Skeletal muscle tissue (tissue), 3 donors: ENCODE measurements at regions not wholly inside any gene's neighbourhood (a gene's known extent, or its start where the extent isn't known, plus 50 kb on each side); places are given as distances from the start of the nearest gene placed in this dataset.

Source experiments
- H3K27ac ChIP-seq: one replicate; pipeline ENCODE4 v1.7.0; 2013; ENCODE audit warnings: mild to moderate bottlenecking, low read depth, low read length, inconsistent platforms
- H3K27me3 ChIP-seq, 3 donors: one replicate each; pipeline ENCODE4 v1.7.0; 2013; ENCODE audit warnings: low read length in 3 of 3; ENCODE audit not compliant: control insufficient read depth in 3 of 3, insufficient read depth in 3 of 3
- H3K36me3 ChIP-seq, 3 donors: one replicate each; pipeline ENCODE4 v1.7.0; 2013; ENCODE audit warnings: low read length in 3 of 3; ENCODE audit not compliant: control insufficient read depth in 3 of 3, insufficient read depth in 3 of 3
- H3K4me1 ChIP-seq, 3 donors: one replicate each; pipeline ENCODE4 v1.7.0; 2013; ENCODE audit warnings: low read length in 3 of 3, mild to moderate bottlenecking in 3 of 3; ENCODE audit not compliant: control insufficient read depth in 3 of 3, insufficient read depth in 3 of 3
- H3K4me3 ChIP-seq, 3 donors: one replicate each; pipeline ENCODE4 v1.7.0; 2013; ENCODE audit warnings: low read length in 3 of 3
- H3K9ac ChIP-seq, 3 donors: one replicate each; pipeline ENCODE4 v1.7.0; 2013; ENCODE audit warnings: low read length in 3 of 3, mild to moderate bottlenecking in 3 of 3, moderate library complexity in 2 of 3, low read depth in 1 of 3
- H3K9me3 ChIP-seq, 3 donors: one replicate each; pipeline ENCODE4 v1.7.0; 2013; ENCODE audit warnings: low read length in 3 of 3; ENCODE audit not compliant: control insufficient read depth in 3 of 3
- donor health status: Osteomylitis.

DNA sequence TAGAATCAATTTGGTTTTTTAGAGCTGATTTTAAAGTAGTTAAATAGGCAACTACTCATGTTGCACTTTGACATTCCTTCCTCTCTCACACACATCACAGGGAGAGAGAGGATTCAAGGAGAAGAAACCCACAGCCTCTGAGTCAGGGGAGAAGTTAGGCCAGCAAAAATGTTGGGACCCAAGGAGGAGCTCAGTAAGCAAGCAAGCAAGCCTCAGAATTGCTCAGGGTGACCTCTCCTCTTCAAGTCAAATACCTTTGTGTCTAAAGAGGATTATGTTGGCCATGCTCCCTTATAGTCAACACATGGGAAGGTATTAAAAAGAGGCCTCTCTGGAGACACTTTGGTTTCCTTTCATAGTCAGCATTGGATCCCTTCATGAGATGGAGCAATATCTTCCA lies 80.5 kb upstream of the WARS2 start:
- H3K4me3 ChIP-seq = no peak overlapping the region
- no peak overlapping the region for H3K9ac ChIP-seq
- no peak overlapping the region for H3K27ac ChIP-seq
- H3K27me3 ChIP-seq = no peaks in the 10 kb centered on the region
- no peaks in the 10 kb centered on the region for H3K9me3 ChIP-seq
- peaks cover 5 to 6% (median 6%) of the 10 kb centered on the region in 3 donors for H3K4me1 ChIP-seq
- peaks cover 0 to 3% (median 0%) of the 10 kb centered on the region in 3 donors for H3K36me3 ChIP-seq

DNA sequence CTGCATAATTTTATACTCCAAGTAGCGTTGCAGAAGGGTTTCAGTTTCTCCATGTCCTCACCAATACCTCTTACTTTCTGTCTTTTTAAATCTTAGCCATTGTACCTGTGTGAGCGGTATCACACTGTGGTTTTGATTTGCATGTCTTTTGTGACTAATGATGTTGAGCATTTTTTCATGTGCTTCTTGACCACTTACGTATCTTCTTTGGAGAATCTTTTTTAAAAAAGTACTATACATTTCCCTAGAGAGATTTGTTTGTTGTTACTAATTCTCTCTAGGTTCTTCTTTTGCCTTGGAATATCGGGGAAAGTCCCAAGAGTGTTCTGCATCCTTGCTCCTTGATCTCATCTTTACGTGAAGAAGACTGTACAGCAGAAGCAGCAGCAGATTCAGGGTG lies 81.8 kb upstream of the WARS2 start:
- H3K36me3 ChIP-seq = peaks cover 0 to 3% (median 0%) of the 10 kb centered on the region in 3 donors
- H3K4me3 ChIP-seq = no peak overlapping the region
- no peak overlapping the region for H3K27ac ChIP-seq
- H3K9me3 ChIP-seq = no peaks in the 10 kb centered on the region
- peaks cover 15 to 16% (median 16%) of the 10 kb centered on the region in 3 donors for H3K4me1 ChIP-seq
- no peaks in the 10 kb centered on the region for H3K27me3 ChIP-seq
- H3K9ac ChIP-seq = no peak overlapping the region

DNA sequence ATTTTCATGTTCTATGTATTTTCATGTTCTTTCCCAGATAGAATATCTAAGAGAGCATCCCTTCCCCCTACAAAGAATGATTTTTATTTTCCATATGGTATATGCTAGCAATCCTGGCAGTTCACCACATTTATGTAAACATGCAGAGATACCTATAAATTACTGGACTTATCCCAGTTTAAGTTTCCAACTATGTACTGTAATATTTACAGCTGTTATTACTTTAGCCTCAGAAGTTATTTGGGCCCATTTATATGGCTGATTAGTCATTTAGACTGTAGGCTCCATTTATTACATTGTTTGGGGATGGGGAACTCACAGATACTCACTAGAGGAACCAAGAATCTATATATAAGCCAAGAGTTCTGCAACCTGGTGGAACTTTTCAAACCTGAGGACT lies 84.8 kb upstream of the WARS2 start:
- no peak overlapping the region for H3K4me3 ChIP-seq
- H3K4me1 ChIP-seq = peaks cover 15 to 16% (median 16%) of the 10 kb centered on the region in 3 donors
- no peaks in the 10 kb centered on the region for H3K36me3 ChIP-seq
- H3K27ac ChIP-seq = no peak overlapping the region
- H3K9ac ChIP-seq = no peak overlapping the region
- H3K9me3 ChIP-seq = no peaks in the 10 kb centered on the region
- H3K27me3 ChIP-seq = no peaks in the 10 kb centered on the region

DNA sequence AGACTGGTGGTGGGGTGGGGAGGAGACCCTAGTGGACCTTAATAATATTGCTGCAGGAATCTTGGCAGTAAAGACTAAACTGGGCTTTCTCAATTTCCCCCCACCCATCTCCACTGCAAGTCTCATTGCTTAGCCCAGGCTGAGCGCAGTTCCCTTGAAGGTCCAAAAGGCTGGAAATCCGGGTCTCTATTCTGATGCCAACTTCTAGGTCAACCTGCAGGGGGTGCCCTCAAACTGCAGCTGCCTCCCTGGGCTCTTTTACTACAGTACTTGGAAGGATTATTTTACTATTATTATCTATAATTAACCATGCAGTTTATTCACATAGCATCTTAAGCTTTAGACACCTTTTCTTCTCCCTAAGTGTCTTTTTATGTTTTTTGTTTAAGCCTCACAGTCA lies 85.4 kb upstream of the WARS2 start:
- no peaks in the 10 kb centered on the region for H3K27me3 ChIP-seq
- H3K27ac ChIP-seq = no peak overlapping the region

DNA sequence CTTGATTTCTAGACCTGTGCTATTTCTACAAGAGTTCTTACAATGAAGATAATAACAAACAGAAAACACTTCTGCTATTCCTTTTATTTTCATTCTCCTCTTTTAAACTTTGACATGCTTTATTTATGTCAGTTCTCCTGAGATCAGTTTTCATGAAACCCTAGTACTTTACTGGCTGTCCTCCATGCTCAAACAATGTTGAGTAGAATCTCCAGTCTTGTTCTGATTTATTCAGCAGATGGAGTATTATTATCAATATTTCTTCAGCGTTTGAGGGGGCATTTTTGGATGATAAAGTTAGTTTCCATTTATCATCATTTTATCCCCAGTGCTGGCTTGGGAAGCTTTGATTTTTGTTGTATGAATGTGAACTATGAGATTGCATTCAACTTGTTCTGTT lies 85.9 kb upstream of the WARS2 start:
- peak overlapping the region in 1 of 3 donors; percentile 16 for H3K4me3 ChIP-seq
- H3K9me3 ChIP-seq = no peaks in the 10 kb centered on the region
- no peaks in the 10 kb centered on the region for H3K36me3 ChIP-seq
- no peak overlapping the region for H3K27ac ChIP-seq
- peaks cover 15 to 16% (median 16%) of the 10 kb centered on the region in 3 donors for H3K4me1 ChIP-seq
- H3K9ac ChIP-seq = no peak overlapping the region
- no peaks in the 10 kb centered on the region for H3K27me3 ChIP-seq

More for the DNA sequence above, 85.4 kb upstream of the WARS2 start:
- H3K36me3 ChIP-seq = no peaks in the 10 kb centered on the region
- no peak overlapping the region for H3K9ac ChIP-seq
- H3K4me3 ChIP-seq = no peak overlapping the region
- H3K9me3 ChIP-seq = no peaks in the 10 kb centered on the region
- peaks cover 15 to 16% (median 16%) of the 10 kb centered on the region in 3 donors for H3K4me1 ChIP-seq

DNA sequence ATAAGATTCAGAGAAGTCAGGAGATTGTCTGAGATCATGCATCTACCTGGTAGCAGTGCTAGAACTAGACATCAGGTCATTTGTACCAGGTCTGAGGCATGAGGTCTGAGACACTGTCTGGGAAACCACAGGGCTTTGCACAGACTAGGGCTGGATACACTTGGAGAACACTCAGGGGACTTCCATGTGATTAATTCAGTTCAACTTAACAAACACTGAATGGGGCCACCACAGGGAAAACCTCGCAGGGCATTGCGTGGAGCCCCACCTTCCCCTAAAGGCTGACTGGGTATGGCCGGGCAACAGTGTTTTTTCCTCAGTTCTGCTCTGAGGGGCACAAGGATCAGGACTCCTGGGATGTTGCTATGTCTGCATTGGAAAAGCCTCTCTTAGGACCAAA lies 86.5 kb upstream of the WARS2 start:
- Histone ChIP-seq H3K9ac (no peak overlapping the region), H3K27me3 (no peaks in the 10 kb centered on the region), H3K36me3 (no peaks in the 10 kb centered on the region), H3K4me3 (no peak overlapping the region), H3K27ac (no peak overlapping the region), H3K4me1 (peaks cover 15 to 16% (median 16%) of the 10 kb centered on the region in 3 donors), H3K9me3 (no peaks in the 10 kb centered on the region)

DNA sequence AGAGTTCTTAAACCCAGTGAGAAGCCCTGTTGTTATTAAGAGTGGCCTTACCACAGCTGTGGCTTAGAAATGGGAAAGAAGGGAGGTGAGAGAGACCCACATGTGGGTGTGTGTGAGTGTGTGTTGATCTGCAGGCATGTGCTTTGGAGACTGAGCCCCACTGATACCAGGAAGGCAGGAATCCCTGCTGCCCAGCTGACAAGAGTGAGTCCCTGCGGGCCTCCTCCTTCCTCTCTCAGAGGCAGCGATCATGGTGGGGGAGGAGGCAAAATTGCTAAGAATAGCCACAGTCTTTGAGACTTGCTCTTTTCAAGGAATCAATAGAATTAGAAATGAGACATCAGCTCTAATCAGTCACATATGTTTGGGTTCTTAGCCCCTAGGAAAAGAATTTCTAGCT lies 87.0 kb upstream of the WARS2 start:
- Histone ChIP-seq H3K9ac (no peak overlapping the region), H3K36me3 (no peaks in the 10 kb centered on the region), H3K27ac (no peak overlapping the region), H3K27me3 (no peaks in the 10 kb centered on the region), H3K4me1 (peaks cover 15 to 16% (median 16%) of the 10 kb centered on the region in 3 donors), H3K9me3 (no peaks in the 10 kb centered on the region), H3K4me3 (no peak overlapping the region)

DNA sequence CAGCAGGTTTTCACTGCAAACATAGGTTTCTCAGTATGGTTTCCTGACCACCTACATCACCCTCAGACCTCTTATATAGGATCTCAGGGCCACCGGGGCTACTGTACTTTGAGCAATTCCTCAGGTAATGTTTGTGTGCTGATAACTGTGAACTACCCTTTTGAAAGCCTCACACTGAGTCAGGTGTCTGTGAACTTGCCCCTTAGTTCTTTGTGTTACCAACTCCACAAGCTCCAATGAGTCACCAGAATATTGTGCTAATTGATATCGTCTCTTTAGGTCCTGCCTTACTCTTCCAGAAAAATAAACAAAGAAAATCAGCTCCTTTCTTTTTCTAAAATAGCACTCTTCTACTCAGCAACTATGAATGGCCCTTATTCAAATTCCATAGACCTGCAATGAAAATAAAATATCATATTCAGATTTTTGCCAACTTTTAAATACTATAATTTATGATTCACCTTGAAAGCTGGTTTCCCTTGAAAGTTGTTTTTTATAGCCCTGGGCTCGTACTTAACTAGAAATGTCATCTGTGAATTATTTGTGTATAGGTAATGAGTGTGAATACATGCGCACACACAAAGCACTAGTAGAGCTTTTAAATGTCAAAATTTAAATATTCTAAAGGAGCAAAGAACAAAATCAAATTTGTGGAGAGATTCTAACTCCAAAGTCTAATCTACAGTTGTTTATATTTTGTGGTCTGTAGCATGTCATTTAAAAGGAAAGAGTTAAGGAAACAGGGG lies 88.1 kb upstream of the WARS2 start:
- H3K4me1 ChIP-seq = peaks cover 15 to 16% (median 16%) of the 10 kb centered on the region in 3 donors
- H3K36me3 ChIP-seq = no peaks in the 10 kb centered on the region
- H3K9ac ChIP-seq = no peak overlapping the region
- no peak overlapping the region for H3K27ac ChIP-seq
- no peaks in the 10 kb centered on the region for H3K27me3 ChIP-seq
- H3K9me3 ChIP-seq = no peaks in the 10 kb centered on the region
- no peak overlapping the region for H3K4me3 ChIP-seq

DNA sequence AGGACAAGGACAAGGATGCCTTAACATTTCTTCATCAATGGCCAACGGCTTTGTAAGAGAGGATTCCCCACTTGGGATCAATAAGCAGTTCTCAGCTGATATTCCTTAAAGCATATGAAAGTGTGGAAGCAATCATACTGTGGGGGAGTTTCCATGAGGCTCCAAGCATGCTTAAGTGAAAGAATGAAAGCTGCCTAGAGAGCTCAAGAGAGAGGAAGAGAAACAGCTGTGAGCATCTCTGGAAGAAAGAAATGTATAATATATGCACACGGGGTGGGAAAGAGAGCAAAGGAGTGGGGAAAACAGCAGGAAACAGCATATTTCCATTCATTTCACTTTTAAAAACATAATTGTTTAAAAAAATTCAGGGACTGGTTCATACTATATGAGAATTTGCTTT lies 94.7 kb upstream of the WARS2 start:
- H3K36me3 ChIP-seq = no peaks in the 10 kb centered on the region
- no peaks in the 10 kb centered on the region for H3K9me3 ChIP-seq
- no peak overlapping the region for H3K27ac ChIP-seq
- H3K27me3 ChIP-seq = no peaks in the 10 kb centered on the region
- no peaks in the 10 kb centered on the region for H3K4me1 ChIP-seq
- H3K9ac ChIP-seq = no peak overlapping the region
- H3K4me3 ChIP-seq = no peak overlapping the region

DNA sequence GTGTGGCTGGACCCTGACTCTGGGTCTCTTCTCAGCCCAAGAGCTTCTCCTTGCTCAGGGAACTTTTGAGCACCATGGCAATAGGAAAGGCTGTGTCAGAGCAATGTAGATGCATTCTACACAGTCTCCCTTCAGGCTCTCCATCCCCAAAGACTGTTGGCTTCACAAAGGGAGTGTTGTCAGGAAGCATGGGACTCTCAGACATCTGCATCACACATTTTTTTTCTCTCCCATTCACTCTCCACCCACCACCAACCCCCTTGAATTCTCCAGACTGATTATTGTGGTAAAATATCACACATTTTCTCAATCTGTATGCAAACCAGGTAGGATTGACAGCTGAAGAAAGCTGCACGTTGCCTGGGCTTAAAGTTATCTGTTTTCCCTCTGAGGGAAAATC lies 105.4 kb upstream of the WARS2 start:
- H3K27ac ChIP-seq = no peak overlapping the region
- no peaks in the 10 kb centered on the region for H3K4me1 ChIP-seq

More for the DNA sequence above, 105.4 kb upstream of the WARS2 start:
- H3K4me3 ChIP-seq = no peak overlapping the region
- H3K36me3 ChIP-seq = no peaks in the 10 kb centered on the region
- H3K9me3 ChIP-seq = no peaks in the 10 kb centered on the region
- no peaks in the 10 kb centered on the region for H3K27me3 ChIP-seq
- H3K9ac ChIP-seq = no peak overlapping the region
